IMR-90 (cell line): ENCODE measurements at regions not wholly inside any gene's neighbourhood (a gene's known extent, or its start where the extent isn't known, plus 50 kb on each side); places are given as distances from the start of the nearest gene placed in this dataset.

ENCODE experiments used
- ATAC-seq: fragments of 200-7000 bp; cut with Tn5 transposase; 2 replicates; pipeline ENCODE4 v1.9.1; 2020; ENCODE audit warnings: low read depth, mild to moderate bottlenecking, moderate library complexity
- BruUV-seq: library from RNA; stranded (reverse); fragments of 400-500 nt; replicated peaks from 2 replicates; lab custom pipeline; 2021; lab: Mats Ljungman, UMichigan
- CTCF ChIA-PET: fragments of 300-600 bp; formaldehyde crosslinking; extraction: SDS; loops from one replicate; lab custom pipeline; 2021; ENCODE audit warnings: antibody characterized with exemption; lab: Yijun Ruan, JAX
- POLR2A ChIA-PET: fragments of 300-600 bp; sonication (Branson Sonifier 250); formaldehyde crosslinking; loops from one replicate; lab custom pipeline; 2022; ENCODE audit warnings: antibody characterized with exemption; ENCODE audit not compliant: unreplicated experiment; lab: Charles Lee
- DNase-seq: peaks from one replicate; pipeline ENCODE4 v3.0.0; 2013
- H2AFZ ChIP-seq: replicated peaks from 2 replicates; pipeline ENCODE3; 2013; ENCODE audit warnings: low read length, mild to moderate bottlenecking; ENCODE audit not compliant: poor library complexity
- H2AK5ac ChIP-seq: 2 replicates; pipeline ENCODE4 v1.6.1; 2013; ENCODE audit warnings: low read depth, low read length, inconsistent platforms
- H2AK9ac ChIP-seq: replicated peaks from 2 replicates; pipeline ENCODE3; 2013; ENCODE audit warnings: mild to moderate bottlenecking, low read depth, low read length, moderate library complexity; ENCODE audit not compliant: poor library complexity
- H2BK120ac ChIP-seq: 2 replicates; pipeline ENCODE4 v1.6.1; 2013; ENCODE audit warnings: low read depth, low read length, inconsistent platforms
- H2BK15ac ChIP-seq: 3 replicates; pipeline ENCODE4 v1.6.1; 2013; ENCODE audit warnings: low read depth, low read length, inconsistent platforms
- H2BK20ac ChIP-seq: 2 replicates; pipeline ENCODE4 v1.6.1; 2013; ENCODE audit warnings: low read depth, mild to moderate bottlenecking, inconsistent platforms, low read length, moderate library complexity
- H2BK5ac ChIP-seq: 2 replicates; pipeline ENCODE4 v1.6.1; 2013; ENCODE audit warnings: mild to moderate bottlenecking, low read depth, low read length, inconsistent platforms; ENCODE audit not compliant: poor library complexity, severe bottlenecking
- H3K14ac ChIP-seq: replicated peaks from 2 replicates; pipeline ENCODE4 v1.6.1; 2013; ENCODE audit warnings: low read depth, low read length, inconsistent platforms
- H3K18ac ChIP-seq: 2 replicates; pipeline ENCODE4 v1.6.1; 2013; ENCODE audit warnings: low read depth, low read length, control low read depth
- H3K23ac ChIP-seq: 2 replicates; pipeline ENCODE4 v1.6.1; 2013; ENCODE audit warnings: low read depth, low read length, inconsistent platforms
- H3K27ac ChIP-seq: 2 replicates; pipeline ENCODE4 v1.5.1; 2013; ENCODE audit warnings: mild to moderate bottlenecking, control low read depth, low read length; ENCODE audit not compliant: insufficient read depth
- H3K27me3 ChIP-seq: 2 replicates; pipeline ENCODE4 v1.6.1; 2013; ENCODE audit warnings: low read length; ENCODE audit not compliant: control insufficient read depth, insufficient read depth
- H3K36me3 ChIP-seq: 2 replicates; pipeline ENCODE4 v1.6.1; 2013; ENCODE audit warnings: low read length, mixed read lengths; ENCODE audit not compliant: control insufficient read depth, insufficient read depth
- H3K4ac ChIP-seq: 2 replicates; pipeline ENCODE4 v1.6.1; 2013; ENCODE audit warnings: low read depth, low read length, inconsistent platforms
- H3K4me1 ChIP-seq: 2 replicates; pipeline ENCODE4 v1.6.1; 2013; ENCODE audit warnings: low read length, mixed read lengths; ENCODE audit not compliant: control insufficient read depth, insufficient read depth
- H3K4me2 ChIP-seq: 2 replicates; pipeline ENCODE4 v1.6.1; 2013; ENCODE audit warnings: low read depth, mild to moderate bottlenecking, control low read depth, low read length, moderate library complexity
- H3K4me3 ChIP-seq: 2 replicates; pipeline ENCODE4 v1.5.1; 2013; ENCODE audit warnings: low read depth, mild to moderate bottlenecking, control low read depth, low read length, moderate library complexity; ENCODE audit not compliant: insufficient read depth
- H3K56ac ChIP-seq: 2 replicates; pipeline ENCODE4 v1.6.1; 2013; ENCODE audit warnings: low read length, inconsistent platforms; ENCODE audit not compliant: insufficient read depth; ENCODE audit errors: extremely low read depth
- H3K79me1 ChIP-seq, 2 experiments: 2 replicates each; pipeline ENCODE4 v1.6.1; 2013; ENCODE audit warnings: low read length in 2 of 2, inconsistent platforms in 1 of 2, low read depth in 1 of 2
- H3K9ac ChIP-seq: 2 replicates; pipeline ENCODE4 v1.6.1; 2013; ENCODE audit warnings: low read depth, low read length, control low read depth
- H3K9me1 ChIP-seq: 2 replicates; pipeline ENCODE4 v1.6.1; 2013; ENCODE audit warnings: low read length, inconsistent platforms; ENCODE audit not compliant: insufficient read depth
- H3K9me3 ChIP-seq: 2 replicates; pipeline ENCODE4 v1.6.1; 2013; ENCODE audit warnings: low read length; ENCODE audit not compliant: control insufficient read depth, insufficient read depth
- H4K20me1 ChIP-seq: 2 replicates; pipeline ENCODE4 v1.6.1; 2013; ENCODE audit warnings: low read length, inconsistent platforms; ENCODE audit not compliant: insufficient read depth
- H4K5ac ChIP-seq: 2 replicates; pipeline ENCODE4 v1.6.1; 2013; ENCODE audit warnings: mild to moderate bottlenecking, low read depth, low read length, control low read depth
- H4K8ac ChIP-seq, 2 experiments: 2 replicates each; pipeline ENCODE4 v1.6.1; 2013; ENCODE audit warnings: low read depth in 2 of 2, low read length in 2 of 2, control low read depth in 1 of 2, inconsistent platforms in 1 of 2
- H4K91ac ChIP-seq: 2 replicates; pipeline ENCODE4 v1.6.1; 2013; ENCODE audit warnings: low read depth, low read length, inconsistent platforms; ENCODE audit not compliant: insufficient read depth
- BHLHE40 ChIP-seq: fragments of 150-350 bp; IDR thresholded peaks from 2 replicates; pipeline ENCODE4 v1.6.1; 2016; ENCODE audit warnings: mild to moderate bottlenecking, low read depth, low read length
- CEBPB ChIP-seq: IDR thresholded peaks from 2 replicates; pipeline ENCODE4 v1.6.1; 2012; ENCODE audit warnings: low read depth, low read length, improper control_type of control experiment
- CHD1 ChIP-seq: IDR thresholded peaks from 2 replicates; pipeline ENCODE4 v1.6.1; 2012; ENCODE audit warnings: low read depth, low read length, improper control_type of control experiment
- FOS ChIP-seq: fragments of 150-350 bp; IDR thresholded peaks from 2 replicates; pipeline ENCODE4 v1.6.1; 2016; ENCODE audit warnings: low read depth, low read length
- MAFK ChIP-seq: IDR thresholded peaks from 2 replicates; pipeline ENCODE4 v1.6.1; 2012; ENCODE audit warnings: low read depth, low read length, improper control_type of control experiment
- MAZ ChIP-seq: IDR thresholded peaks from 2 replicates; pipeline ENCODE4 v1.6.1; 2012; ENCODE audit warnings: low read depth, mild to moderate bottlenecking, low read length, improper control_type of control experiment, moderate library complexity, borderline replicate concordance
- MXI1 ChIP-seq: IDR thresholded peaks from 2 replicates; pipeline ENCODE4 v1.6.1; 2012; ENCODE audit warnings: low read depth, mild to moderate bottlenecking, low read length, moderate library complexity, borderline replicate concordance
- NFE2L2 ChIP-seq: fragments of 150-350 bp; IDR thresholded peaks from 2 replicates; pipeline ENCODE4 v1.6.1; 2016; ENCODE audit warnings: low read depth, mild to moderate bottlenecking, low read length
- POLR2A ChIP-seq: IDR thresholded peaks from 2 replicates; pipeline ENCODE4 v1.6.1; 2012; ENCODE audit warnings: mild to moderate bottlenecking, low read depth, low read length
- RAD21 ChIP-seq: IDR thresholded peaks from 2 replicates; pipeline ENCODE4 v1.6.1; 2012; ENCODE audit warnings: low read length, improper control_type of control experiment
- RCOR1 ChIP-seq: IDR thresholded peaks from 2 replicates; pipeline ENCODE4 v1.6.1; 2012; ENCODE audit warnings: mild to moderate bottlenecking, low read length, improper control_type of control experiment; ENCODE audit not compliant: insufficient replicate concordance
- RFX5 ChIP-seq: IDR thresholded peaks from 2 replicates; pipeline ENCODE4 v1.8.0; 2012; ENCODE audit warnings: low read depth, mild to moderate bottlenecking, low read length, moderate library complexity
- SMC3 ChIP-seq: fragments of 150-350 bp; IDR thresholded peaks from 2 replicates; pipeline ENCODE4 v1.6.1; 2016; ENCODE audit warnings: low read depth, mild to moderate bottlenecking, antibody characterized with exemption, low read length, moderate library complexity
- WGBS, 2 experiments: methylation state at CpG; one replicate each; pipeline versions ENCODE4 v1.1.5 to v1.1.7; 2013; ENCODE audit warnings: missing lambda C conversion rate in 2 of 2; ENCODE audit not compliant: insufficient read length in 1 of 2; ENCODE audit errors: extremely low coverage in 2 of 2; 5-methylcytosine and 5-hydroxymethylcytosine counted together
- dilution Hi-C: fragments of 300-500 bp; cut with HindIII; formaldehyde crosslinking; loops from one replicate; pipeline ENCODE4 v1.14.3; 2018; ENCODE audit warnings: low sequenced_read_pairs; ENCODE audit not compliant: unreplicated experiment
- in situ Hi-C: fragments of 300-500 bp; cut with MboI; formaldehyde crosslinking; loops from 3 replicates; pipeline ENCODE4 v1.14.3; 2019; ENCODE audit warnings: low sequenced_read_pairs, inconsistent platforms, mixed read lengths
- intact Hi-C: fragments of 100-400 bp; cut with micrococcal nuclease; formaldehyde crosslinking; loops from 2 replicates; pipeline ENCODE4 v1.10.0; 2022
- TF ChIP-seq, protein P1 (sequence below): conservative IDR thresholded peaks from 2 replicates; pipeline ENCODE4 v1.5.1; 2012; ENCODE audit warnings: mild to moderate bottlenecking, low read depth, low read length, improper control_type of control experiment
- TF ChIP-seq, protein P2 (sequence below): fragments of 150-350 bp; IDR thresholded peaks from 2 replicates; pipeline ENCODE4 v1.6.1; 2017; ENCODE audit warnings: mild to moderate bottlenecking, antibody characterized with exemption, low read length, low read depth
- TF ChIP-seq, protein P3 (sequence below): fragments of 150-350 bp; IDR thresholded peaks from 2 replicates; pipeline ENCODE4 v1.6.1; 2016; ENCODE audit warnings: low read depth, mild to moderate bottlenecking, low read length, moderate library complexity, borderline replicate concordance

DNA sequence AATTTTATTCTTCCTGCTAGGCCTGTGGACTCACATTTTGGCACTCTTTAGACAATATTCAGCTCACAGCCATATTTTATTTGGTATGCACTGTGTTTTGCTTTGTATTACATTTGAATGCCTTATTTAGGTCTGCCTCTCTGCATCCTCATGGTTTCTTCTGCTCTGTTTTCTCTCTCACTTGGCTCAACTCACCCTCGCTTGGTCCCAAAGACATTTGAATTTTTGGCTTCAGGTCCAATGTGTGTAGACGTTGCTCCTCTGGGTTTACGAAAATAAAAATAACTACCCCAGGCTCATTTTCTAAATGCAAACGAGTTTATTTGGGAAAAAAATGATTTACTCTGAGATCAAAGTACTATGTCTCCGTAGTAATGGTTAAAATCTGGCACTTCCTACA is 91.1 kb upstream of the REG3A start:
- Histone ChIP-seq H4K91ac (no peak overlapping the region), H2BK5ac (no peak overlapping the region), H3K27me3 (no peaks in the 10 kb centered on the region), H4K20me1 (no peaks in the 10 kb centered on the region), H3K23ac (no peak overlapping the region), H2BK120ac (no peak overlapping the region), H3K27ac (no peak overlapping the region), H4K5ac (no peak overlapping the region), H3K14ac (no peak overlapping the region), H2BK15ac (no peak overlapping the region), H3K36me3 (no peaks in the 10 kb centered on the region), H3K4me1 (no peaks in the 10 kb centered on the region), H3K4me2 (no peak overlapping the region), H2AK9ac (no peak overlapping the region), H2AFZ (no peak overlapping the region), H3K9me3 (peaks cover 5% of the 10 kb centered on the region; the same call in 1 of the 2 replicates), H2AK5ac (no peak overlapping the region), H3K4ac (no peak overlapping the region), H3K18ac (no peak overlapping the region), H4K8ac (no peak overlapping the region), H3K79me1 (no peaks in the 10 kb centered on the region), H3K56ac (no peak overlapping the region), H3K4me3 (no peak overlapping the region), H2BK20ac (no peak overlapping the region), H3K9ac (no peak overlapping the region), H3K9me1 (no peaks in the 10 kb centered on the region)
- no peak for DNase-seq
- no CpG with 5 or more reads among the region's 5 CpGs for WGBS, 2 experiments
- ATAC-seq: no peak
- dilution Hi-C loops: no loop called here
- in situ Hi-C loops: no loop called here
- ChIA-PET POLR2A (no interaction called here), CTCF (no interaction called here)
- intact Hi-C loops: loop anchor here (10.0 kb wide), 2 partner anchors 64 to 576 kb away; no protein-coding TSS in a partner anchor
- no peak for TF ChIP-seq RFX5
- no peak for TF ChIP-seq MAFK
- no peak for TF ChIP-seq FOS
- TF ChIP-seq, protein P1, sequence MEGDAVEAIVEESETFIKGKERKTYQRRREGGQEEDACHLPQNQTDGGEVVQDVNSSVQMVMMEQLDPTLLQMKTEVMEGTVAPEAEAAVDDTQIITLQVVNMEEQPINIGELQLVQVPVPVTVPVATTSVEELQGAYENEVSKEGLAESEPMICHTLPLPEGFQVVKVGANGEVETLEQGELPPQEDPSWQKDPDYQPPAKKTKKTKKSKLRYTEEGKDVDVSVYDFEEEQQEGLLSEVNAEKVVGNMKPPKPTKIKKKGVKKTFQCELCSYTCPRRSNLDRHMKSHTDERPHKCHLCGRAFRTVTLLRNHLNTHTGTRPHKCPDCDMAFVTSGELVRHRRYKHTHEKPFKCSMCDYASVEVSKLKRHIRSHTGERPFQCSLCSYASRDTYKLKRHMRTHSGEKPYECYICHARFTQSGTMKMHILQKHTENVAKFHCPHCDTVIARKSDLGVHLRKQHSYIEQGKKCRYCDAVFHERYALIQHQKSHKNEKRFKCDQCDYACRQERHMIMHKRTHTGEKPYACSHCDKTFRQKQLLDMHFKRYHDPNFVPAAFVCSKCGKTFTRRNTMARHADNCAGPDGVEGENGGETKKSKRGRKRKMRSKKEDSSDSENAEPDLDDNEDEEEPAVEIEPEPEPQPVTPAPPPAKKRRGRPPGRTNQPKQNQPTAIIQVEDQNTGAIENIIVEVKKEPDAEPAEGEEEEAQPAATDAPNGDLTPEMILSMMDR: no peak
- TF ChIP-seq, protein P2, sequence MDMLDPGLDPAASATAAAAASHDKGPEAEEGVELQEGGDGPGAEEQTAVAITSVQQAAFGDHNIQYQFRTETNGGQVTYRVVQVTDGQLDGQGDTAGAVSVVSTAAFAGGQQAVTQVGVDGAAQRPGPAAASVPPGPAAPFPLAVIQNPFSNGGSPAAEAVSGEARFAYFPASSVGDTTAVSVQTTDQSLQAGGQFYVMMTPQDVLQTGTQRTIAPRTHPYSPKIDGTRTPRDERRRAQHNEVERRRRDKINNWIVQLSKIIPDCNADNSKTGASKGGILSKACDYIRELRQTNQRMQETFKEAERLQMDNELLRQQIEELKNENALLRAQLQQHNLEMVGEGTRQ: no peak
- no peak for TF ChIP-seq MXI1
- TF ChIP-seq RCOR1: no peak
- TF ChIP-seq CEBPB: no peak
- TF ChIP-seq NFE2L2: no peak
- TF ChIP-seq, protein P3, sequence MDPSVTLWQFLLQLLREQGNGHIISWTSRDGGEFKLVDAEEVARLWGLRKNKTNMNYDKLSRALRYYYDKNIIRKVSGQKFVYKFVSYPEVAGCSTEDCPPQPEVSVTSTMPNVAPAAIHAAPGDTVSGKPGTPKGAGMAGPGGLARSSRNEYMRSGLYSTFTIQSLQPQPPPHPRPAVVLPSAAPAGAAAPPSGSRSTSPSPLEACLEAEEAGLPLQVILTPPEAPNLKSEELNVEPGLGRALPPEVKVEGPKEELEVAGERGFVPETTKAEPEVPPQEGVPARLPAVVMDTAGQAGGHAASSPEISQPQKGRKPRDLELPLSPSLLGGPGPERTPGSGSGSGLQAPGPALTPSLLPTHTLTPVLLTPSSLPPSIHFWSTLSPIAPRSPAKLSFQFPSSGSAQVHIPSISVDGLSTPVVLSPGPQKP: no peak
- no peak for TF ChIP-seq SMC3
- TF ChIP-seq POLR2A: no peak
- no peak for TF ChIP-seq RAD21
- TF ChIP-seq CHD1: no peak
- no peak for TF ChIP-seq BHLHE40
- no peak for TF ChIP-seq MAZ
- no TSS peak for BruUV-seq
